Activated CD4-positive, alpha-beta T cell treated with anti-CD3 and anti-CD28 coated beads, Interleukin-2, amount 50 U/mL, for 16 hours (primary cell): ENCODE measurements at regions not wholly inside any gene's neighbourhood (a gene's known extent, or its start where the extent isn't known, plus 50 kb on each side); places are given as distances from the start of the nearest gene placed in this dataset.
"Not testable (repeated sequence)": the region's sequence is repeated elsewhere in the genome, so short reads cannot be mapped to it uniquely, and the experiment has no call there.

Experiments used
- DNase-seq: peaks from one replicate; pipeline ENCODE4 v3.0.0-alpha.2; 2020

GRCh38 chr6:85707515-85708145 lies 64.9 kb upstream of the SYNCRIP start:
- not testable (repeated sequence) for DNase-seq

GRCh38 chr6:85706272-85706671 lies 63.6 kb upstream of the SYNCRIP start:
- DNase-seq, result no peak

- no peak for DNase-seq
These were observed 62.5 kb upstream of the SYNCRIP start for GRCh38 chr6:85705220-85705619.

GRCh38 chr6:85703406-85703805 lies 60.7 kb upstream of the SYNCRIP start:
- DNase-seq, result no peak
